ENCODE measurements at regions not wholly inside any gene's neighbourhood (a gene's known extent, or its start where the extent isn't known, plus 50 kb on each side); places are given as distances from the start of the nearest gene placed in this dataset.

GRCh38 chr4:67049446-67049845 lies 495.9 kb downstream of the CENPC start:
- no peak for TF ChIP-seq CTCF (IDR thresholded peaks at IDR 0.05; ENCODE audit: borderline replicate concordance, insufficient read depth, low read depth, low read length)
- H3K4me3 ChIP-seq (ENCODE audit: low read depth, low read length): no peak overlapping the region

GRCh38 chr4:67048530-67048929 lies 496.8 kb downstream of the CENPC start:
- H3K4me3 ChIP-seq (ENCODE audit: low read depth, low read length): no peak overlapping the region
- TF ChIP-seq CTCF (IDR thresholded peaks at IDR 0.05; ENCODE audit: borderline replicate concordance, insufficient read depth, low read depth, low read length): no peak

- no peak for TF ChIP-seq CTCF (IDR thresholded peaks at IDR 0.05; ENCODE audit: borderline replicate concordance, insufficient read depth, low read depth, low read length)
- no peak overlapping the region for H3K4me3 ChIP-seq (ENCODE audit: low read depth, low read length)
Measured at GRCh38 chr4:67040315-67040714, 505.0 kb downstream of the CENPC start.

- TF ChIP-seq CTCF (IDR thresholded peaks at IDR 0.05; ENCODE audit: borderline replicate concordance, insufficient read depth, low read depth, low read length): no peak
- H3K4me3 ChIP-seq (ENCODE audit: low read depth, low read length): no peak overlapping the region
Measured at GRCh38 chr4:67038228-67038566, 507.1 kb downstream of the CENPC start.

- TF ChIP-seq CTCF (IDR thresholded peaks at IDR 0.05; ENCODE audit: borderline replicate concordance, insufficient read depth, low read depth, low read length): no peak
- H3K4me3 ChIP-seq (ENCODE audit: low read depth, low read length): no peak overlapping the region
Measured at GRCh38 chr4:67037504-67038227, 507.6 kb downstream of the CENPC start.

GRCh38 chr4:67036791-67037190 lies 508.5 kb downstream of the CENPC start:
- TF ChIP-seq CTCF (IDR thresholded peaks at IDR 0.05; ENCODE audit: borderline replicate concordance, insufficient read depth, low read depth, low read length): no peak
- H3K4me3 ChIP-seq (ENCODE audit: low read depth, low read length): no peak overlapping the region

- TF ChIP-seq CTCF (IDR thresholded peaks at IDR 0.05; ENCODE audit: borderline replicate concordance, insufficient read depth, low read depth, low read length): no peak
- H3K4me3 ChIP-seq (ENCODE audit: low read depth, low read length): no peak overlapping the region
Measured at GRCh38 chr4:67035986-67036385, 509.3 kb downstream of the CENPC start.
